ENCODE measurements at regions not wholly inside any gene's neighbourhood (a gene's known extent, or its start where the extent isn't known, plus 50 kb on each side); places are given as distances from the start of the nearest gene placed in this dataset.
"Not testable (repeated sequence)": the region's sequence is repeated elsewhere in the genome, so short reads cannot be mapped to it uniquely, and the experiment has no call there.

- Histone ChIP-seq H3F3A (replicated peaks; ENCODE audit: insufficient read depth) (no peaks in the 10 kb centered on the region), H3K9ac (no peak overlapping the region), H3K79me2 (ENCODE audit: insufficient read depth) (no peaks in the 10 kb centered on the region), H4K20me1 (ENCODE audit: insufficient read depth) (no peaks in the 10 kb centered on the region), H3K4me3 (ENCODE audit: low read depth in 2 of 2, low read length in 1 of 2) (no peak overlapping the region), H3K4me2 (no peak overlapping the region), H3K4me1 (ENCODE audit: control insufficient read depth in 1 of 2, insufficient read depth in 2 of 2, low read depth in 1 of 2, low read length in 1 of 2) (no peaks in the 10 kb centered on the region), H3K36me3 (replicated peaks in 1 of 2; ENCODE audit: control insufficient read depth in 1 of 2, insufficient read depth in 2 of 2, low read length in 1 of 2) (no peaks in the 10 kb centered on the region), H3K27ac (ENCODE audit: low read depth in 2 of 2, low read length in 1 of 2) (no peak overlapping the region), H3K9me2 (no peaks in the 10 kb centered on the region), H2AFZ (ENCODE audit: low read depth) (no peak overlapping the region), H3K9me3 (no peaks in the 10 kb centered on the region), H3K27me3 (ENCODE audit: insufficient read depth) (peaks cover 21% of the 10 kb centered on the region; the same call in 1 of the 2 replicates)
- ChIA-PET POLR2A (no interaction called here), CTCF (interaction anchor here (0.8 kb wide), 1 partner anchor 44 kb away, joined by 4 read pairs; no protein-coding TSS in a partner anchor)
- TF ChIP-seq RAD21 (IDR thresholded peaks at IDR 0.05; ENCODE audit: low read length) (no peak), YY1 (IDR thresholded peaks at IDR 0.05; ENCODE audit: low read depth) (no peak), JUND (IDR thresholded peaks at IDR 0.05) (no peak), NFIC (IDR thresholded peaks at IDR 0.05; ENCODE audit: borderline replicate concordance) (no peak), MAX (IDR thresholded peaks at IDR 0.05; ENCODE audit: low read depth) (no peak), RFX5 (IDR thresholded peaks at IDR 0.05; ENCODE audit: low read length) (no peak), FOSL2 (IDR thresholded peaks at IDR 0.05; ENCODE audit: borderline replicate concordance, low read depth) (no peak), TEAD4 (IDR thresholded peaks at IDR 0.05; ENCODE audit: borderline replicate concordance, insufficient read depth) (no peak), GATA2 (CRISPR knock-in tag; IDR thresholded peaks at IDR 0.05) (no peak), MXI1 (IDR thresholded peaks at IDR 0.05; ENCODE audit: low read depth, low read length) (no peak), FOXM1 (IDR thresholded peaks at IDR 0.05; ENCODE audit: low read depth) (no peak), TCF12 (IDR thresholded peaks at IDR 0.05) (no peak), GABPA (IDR thresholded peaks at IDR 0.05; ENCODE audit: low read depth) (no peak), TAF1 (IDR thresholded peaks at IDR 0.05; ENCODE audit: borderline replicate concordance, low read depth, low read length) (no peak)
- TF ChIP-seq, protein P1, sequence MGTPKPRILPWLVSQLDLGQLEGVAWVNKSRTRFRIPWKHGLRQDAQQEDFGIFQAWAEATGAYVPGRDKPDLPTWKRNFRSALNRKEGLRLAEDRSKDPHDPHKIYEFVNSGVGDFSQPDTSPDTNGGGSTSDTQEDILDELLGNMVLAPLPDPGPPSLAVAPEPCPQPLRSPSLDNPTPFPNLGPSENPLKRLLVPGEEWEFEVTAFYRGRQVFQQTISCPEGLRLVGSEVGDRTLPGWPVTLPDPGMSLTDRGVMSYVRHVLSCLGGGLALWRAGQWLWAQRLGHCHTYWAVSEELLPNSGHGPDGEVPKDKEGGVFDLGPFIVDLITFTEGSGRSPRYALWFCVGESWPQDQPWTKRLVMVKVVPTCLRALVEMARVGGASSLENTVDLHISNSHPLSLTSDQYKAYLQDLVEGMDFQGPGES (IDR thresholded peaks at IDR 0.05; ENCODE audit: low read depth, low read length), result no peak
- TF ChIP-seq, protein P2, sequence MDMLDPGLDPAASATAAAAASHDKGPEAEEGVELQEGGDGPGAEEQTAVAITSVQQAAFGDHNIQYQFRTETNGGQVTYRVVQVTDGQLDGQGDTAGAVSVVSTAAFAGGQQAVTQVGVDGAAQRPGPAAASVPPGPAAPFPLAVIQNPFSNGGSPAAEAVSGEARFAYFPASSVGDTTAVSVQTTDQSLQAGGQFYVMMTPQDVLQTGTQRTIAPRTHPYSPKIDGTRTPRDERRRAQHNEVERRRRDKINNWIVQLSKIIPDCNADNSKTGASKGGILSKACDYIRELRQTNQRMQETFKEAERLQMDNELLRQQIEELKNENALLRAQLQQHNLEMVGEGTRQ (IDR thresholded peaks at IDR 0.05; ENCODE audit: borderline replicate concordance, low read depth, low read length), result no peak
- TF ChIP-seq, protein P3, sequence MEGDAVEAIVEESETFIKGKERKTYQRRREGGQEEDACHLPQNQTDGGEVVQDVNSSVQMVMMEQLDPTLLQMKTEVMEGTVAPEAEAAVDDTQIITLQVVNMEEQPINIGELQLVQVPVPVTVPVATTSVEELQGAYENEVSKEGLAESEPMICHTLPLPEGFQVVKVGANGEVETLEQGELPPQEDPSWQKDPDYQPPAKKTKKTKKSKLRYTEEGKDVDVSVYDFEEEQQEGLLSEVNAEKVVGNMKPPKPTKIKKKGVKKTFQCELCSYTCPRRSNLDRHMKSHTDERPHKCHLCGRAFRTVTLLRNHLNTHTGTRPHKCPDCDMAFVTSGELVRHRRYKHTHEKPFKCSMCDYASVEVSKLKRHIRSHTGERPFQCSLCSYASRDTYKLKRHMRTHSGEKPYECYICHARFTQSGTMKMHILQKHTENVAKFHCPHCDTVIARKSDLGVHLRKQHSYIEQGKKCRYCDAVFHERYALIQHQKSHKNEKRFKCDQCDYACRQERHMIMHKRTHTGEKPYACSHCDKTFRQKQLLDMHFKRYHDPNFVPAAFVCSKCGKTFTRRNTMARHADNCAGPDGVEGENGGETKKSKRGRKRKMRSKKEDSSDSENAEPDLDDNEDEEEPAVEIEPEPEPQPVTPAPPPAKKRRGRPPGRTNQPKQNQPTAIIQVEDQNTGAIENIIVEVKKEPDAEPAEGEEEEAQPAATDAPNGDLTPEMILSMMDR (IDR thresholded peaks at IDR 0.05), result no peak
- TF ChIP-seq, protein P4, sequence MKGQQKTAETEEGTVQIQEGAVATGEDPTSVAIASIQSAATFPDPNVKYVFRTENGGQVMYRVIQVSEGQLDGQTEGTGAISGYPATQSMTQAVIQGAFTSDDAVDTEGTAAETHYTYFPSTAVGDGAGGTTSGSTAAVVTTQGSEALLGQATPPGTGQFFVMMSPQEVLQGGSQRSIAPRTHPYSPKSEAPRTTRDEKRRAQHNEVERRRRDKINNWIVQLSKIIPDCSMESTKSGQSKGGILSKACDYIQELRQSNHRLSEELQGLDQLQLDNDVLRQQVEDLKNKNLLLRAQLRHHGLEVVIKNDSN (IDR thresholded peaks at IDR 0.05; ENCODE audit: borderline replicate concordance, low read depth), result no peak
- no peak for DNase-seq
- 46% methylated on average over 3 of the region's 3 CpGs for WGBS (ENCODE audit: low lambda C conversion rate)
Measured at GRCh38 chr7:76133839-76134238, 67.9 kb upstream of the SRRM3 start.

GRCh38 chr7:76135263-76135662 is 66.4 kb upstream of the SRRM3 start:
- CTCF ChIA-PET, result interaction anchor here (0.6 kb wide), 1 partner anchor 225 kb away, joined by 3 read pairs; no protein-coding TSS in a partner anchor
- peaks cover 21% of the 10 kb centered on the region; the same call in 1 of the 2 replicates for H3K27me3 ChIP-seq (ENCODE audit: insufficient read depth)
- H2AFZ ChIP-seq (ENCODE audit: low read depth); H3K9me2 ChIP-seq; H3K9me3 ChIP-seq; H3K4me1 ChIP-seq (ENCODE audit: control insufficient read depth in 1 of 2, insufficient read depth in 2 of 2, low read depth in 1 of 2, low read length in 1 of 2); POLR2A ChIA-PET; H3K27ac ChIP-seq (ENCODE audit: low read depth in 2 of 2, low read length in 1 of 2); H3F3A ChIP-seq (replicated peaks; ENCODE audit: insufficient read depth); H3K79me2 ChIP-seq (ENCODE audit: insufficient read depth); H3K36me3 ChIP-seq (replicated peaks in 1 of 2; ENCODE audit: control insufficient read depth in 1 of 2, insufficient read depth in 2 of 2, low read length in 1 of 2); H3K4me2 ChIP-seq; H3K9ac ChIP-seq; H3K4me3 ChIP-seq (ENCODE audit: low read depth in 2 of 2, low read length in 1 of 2); H4K20me1 ChIP-seq (ENCODE audit: insufficient read depth); DNase-seq: not testable (repeated sequence)
- 21% methylated on average over 2 of the region's 2 CpGs for WGBS (ENCODE audit: low lambda C conversion rate)

DNA sequence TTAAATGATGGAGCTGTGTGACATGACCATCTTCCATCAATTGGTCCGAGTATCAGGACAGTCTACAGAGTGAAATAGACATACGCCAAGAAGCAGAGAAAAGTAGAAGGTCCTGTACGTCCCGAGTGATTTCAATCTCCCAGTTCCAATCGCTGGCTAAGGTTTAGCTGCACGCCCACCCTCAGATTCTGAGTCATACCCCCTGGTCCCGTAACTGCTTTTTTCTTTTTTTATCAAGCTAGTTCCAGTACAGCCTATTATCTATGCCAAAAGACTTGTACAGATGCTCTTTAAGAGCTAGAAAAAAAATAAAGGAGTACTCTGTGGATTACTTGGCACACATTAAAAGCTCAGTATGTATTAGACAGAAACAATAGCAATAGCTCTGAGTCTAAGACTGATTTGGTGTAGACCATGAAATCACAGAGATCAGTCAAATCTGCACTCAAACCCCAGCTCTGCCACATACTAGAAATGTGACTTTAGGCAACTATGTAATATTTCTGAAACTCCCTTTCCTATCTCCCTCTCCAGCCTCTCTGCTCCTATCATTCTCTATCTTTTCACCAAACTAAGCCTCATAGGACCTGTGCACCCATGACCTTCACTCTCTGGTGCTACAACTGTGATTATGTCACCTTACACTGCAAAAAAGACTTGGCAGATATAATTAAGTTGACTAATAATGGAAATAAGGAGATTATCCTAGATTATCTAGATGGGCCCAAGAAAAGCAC is 63.0 kb upstream of the SRRM3 start:
- POLR2A ChIA-PET; H3K9me3 ChIP-seq; H3K9ac ChIP-seq; H3K9me2 ChIP-seq; H4K20me1 ChIP-seq (ENCODE audit: insufficient read depth); H2AFZ ChIP-seq (ENCODE audit: low read depth); H3F3A ChIP-seq (replicated peaks; ENCODE audit: insufficient read depth); H3K79me2 ChIP-seq (ENCODE audit: insufficient read depth); H3K27ac ChIP-seq (ENCODE audit: low read depth in 2 of 2, low read length in 1 of 2); H3K4me2 ChIP-seq; DNase-seq; H3K36me3 ChIP-seq (replicated peaks in 1 of 2; ENCODE audit: control insufficient read depth in 1 of 2, insufficient read depth in 2 of 2, low read length in 1 of 2); H3K4me3 ChIP-seq (ENCODE audit: low read depth in 2 of 2, low read length in 1 of 2); H3K4me1 ChIP-seq (ENCODE audit: control insufficient read depth in 1 of 2, insufficient read depth in 2 of 2, low read depth in 1 of 2, low read length in 1 of 2): not testable (repeated sequence)
- CTCF ChIA-PET, result interaction anchor here (0.7 kb wide), 1 partner anchor 9 kb away, joined by 3 read pairs; no protein-coding TSS in a partner anchor
- peaks cover 21% of the 10 kb centered on the region; the same call in 1 of the 2 replicates for H3K27me3 ChIP-seq (ENCODE audit: insufficient read depth)
- WGBS (ENCODE audit: low lambda C conversion rate), result 45% methylated on average over 7 of the region's 7 CpGs

Data from SK-N-SH (cell line).